ENCODE measurements at regions not wholly inside any gene's neighbourhood (a gene's known extent, or its start where the extent isn't known, plus 50 kb on each side); places are given as distances from the start of the nearest gene placed in this dataset.

- H3K9me3 ChIP-seq (ENCODE audit: control insufficient read depth in 4 of 4, low read length in 3 of 4) = no peaks in the 10 kb centered on the region
- peaks cover 2 to 18% (median 10%) of the 10 kb centered on the region in 4 donors for H3K4me1 ChIP-seq (ENCODE audit: control insufficient read depth in 4 of 4, insufficient read depth in 4 of 4, low read length in 3 of 4)
- TF ChIP-seq, protein P1, sequence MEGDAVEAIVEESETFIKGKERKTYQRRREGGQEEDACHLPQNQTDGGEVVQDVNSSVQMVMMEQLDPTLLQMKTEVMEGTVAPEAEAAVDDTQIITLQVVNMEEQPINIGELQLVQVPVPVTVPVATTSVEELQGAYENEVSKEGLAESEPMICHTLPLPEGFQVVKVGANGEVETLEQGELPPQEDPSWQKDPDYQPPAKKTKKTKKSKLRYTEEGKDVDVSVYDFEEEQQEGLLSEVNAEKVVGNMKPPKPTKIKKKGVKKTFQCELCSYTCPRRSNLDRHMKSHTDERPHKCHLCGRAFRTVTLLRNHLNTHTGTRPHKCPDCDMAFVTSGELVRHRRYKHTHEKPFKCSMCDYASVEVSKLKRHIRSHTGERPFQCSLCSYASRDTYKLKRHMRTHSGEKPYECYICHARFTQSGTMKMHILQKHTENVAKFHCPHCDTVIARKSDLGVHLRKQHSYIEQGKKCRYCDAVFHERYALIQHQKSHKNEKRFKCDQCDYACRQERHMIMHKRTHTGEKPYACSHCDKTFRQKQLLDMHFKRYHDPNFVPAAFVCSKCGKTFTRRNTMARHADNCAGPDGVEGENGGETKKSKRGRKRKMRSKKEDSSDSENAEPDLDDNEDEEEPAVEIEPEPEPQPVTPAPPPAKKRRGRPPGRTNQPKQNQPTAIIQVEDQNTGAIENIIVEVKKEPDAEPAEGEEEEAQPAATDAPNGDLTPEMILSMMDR (IDR thresholded peaks at IDR 0.05; ENCODE audit: low read depth, low read length, missing input control) = no peak
- peak in 1 of 2 donors; percentile 67 for TF ChIP-seq JUND (IDR thresholded peaks at IDR 0.05)
- TF ChIP-seq YY1 (IDR thresholded peaks at IDR 0.05) = peak; percentile 30
- no peak for TF ChIP-seq TAF1 (conservative IDR thresholded peaks at IDR 0.05)
- peak; percentile 35 for TF ChIP-seq MAX (IDR thresholded peaks at IDR 0.05)
- TF ChIP-seq ATF3 (IDR thresholded peaks at IDR 0.05) = no peak
- TF ChIP-seq NR2F2 (IDR thresholded peaks at IDR 0.05) = no peak
- TF ChIP-seq HNF4A (conservative IDR thresholded peaks at IDR 0.05) = peak; percentile 26 to 76
- TF ChIP-seq ZBTB33 (IDR thresholded peaks at IDR 0.05) = peak; percentile 64
- TF ChIP-seq SP1 (IDR thresholded peaks at IDR 0.05) = no peak
- TF ChIP-seq RAD21 (IDR thresholded peaks at IDR 0.05) = peak in 1 of 2 donors; percentile 26
- peak; percentile 46 to 87 for TF ChIP-seq RXRA (IDR thresholded peaks at IDR 0.05)
- peak; percentile 24 for TF ChIP-seq FOXA2 (IDR thresholded peaks at IDR 0.05)
- 16% methylated on average over 1 of the region's 1 CpG for WGBS
- no peaks in the 10 kb centered on the region for H3K36me3 ChIP-seq (ENCODE audit: control insufficient read depth in 4 of 4, insufficient read depth in 3 of 4, low read depth in 1 of 4, low read length in 3 of 4)
- H3K4me3 ChIP-seq (ENCODE audit: low read depth in 1 of 3, low read length in 3 of 3) = no peak overlapping the region
- no peak overlapping the region for H3K27ac ChIP-seq (ENCODE audit: low read depth in 1 of 2, low read length in 2 of 2)
- no peak for DNase-seq (ENCODE audit: low spot score)
- no peaks in the 10 kb centered on the region for H3K27me3 ChIP-seq (ENCODE audit: control insufficient read depth in 4 of 4, insufficient read depth in 4 of 4, low read length in 3 of 4)
- H3K9ac ChIP-seq (ENCODE audit: low read depth in 1 of 2, low read length in 2 of 2) = no peak overlapping the region
Measured at GRCh38 chr18:1774261-1774660, 797.0 kb downstream of the METTL4 start.

DNA sequence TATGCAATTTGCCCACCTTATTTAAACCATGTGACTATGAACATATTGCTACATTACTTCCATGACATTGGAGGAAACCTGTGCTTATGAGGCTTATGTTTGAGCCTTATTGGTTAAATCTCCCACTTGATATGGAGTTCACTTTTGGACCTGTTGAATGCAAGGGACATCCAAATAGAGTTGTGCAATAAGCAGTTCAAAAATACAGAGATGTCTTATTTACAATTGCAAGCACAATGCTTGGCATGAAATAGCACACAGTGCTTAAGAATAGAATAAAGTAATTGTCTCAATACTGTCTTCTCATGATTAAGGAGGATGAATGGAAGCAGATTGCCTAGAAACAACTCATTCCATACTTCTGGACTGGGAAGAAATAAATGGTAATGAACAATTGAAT is 793.5 kb downstream of the METTL4 start:
- DNase-seq (ENCODE audit: low spot score) = no peak
- no peak overlapping the region for H3K4me3 ChIP-seq (ENCODE audit: low read depth in 1 of 3, low read length in 3 of 3)
- no peaks in the 10 kb centered on the region for H3K9me3 ChIP-seq (ENCODE audit: control insufficient read depth in 4 of 4, low read length in 3 of 4)
- H3K9ac ChIP-seq (ENCODE audit: low read depth in 1 of 2, low read length in 2 of 2) = no peak overlapping the region
- no peaks in the 10 kb centered on the region for H3K36me3 ChIP-seq (ENCODE audit: control insufficient read depth in 4 of 4, insufficient read depth in 3 of 4, low read depth in 1 of 4, low read length in 3 of 4)
- H3K27me3 ChIP-seq (ENCODE audit: control insufficient read depth in 4 of 4, insufficient read depth in 4 of 4, low read length in 3 of 4) = no peaks in the 10 kb centered on the region
- H3K27ac ChIP-seq (ENCODE audit: low read depth in 1 of 2, low read length in 2 of 2) = no peak overlapping the region
- peak; percentile 21 for TF ChIP-seq ZBTB33 (IDR thresholded peaks at IDR 0.05)
- TF ChIP-seq FOXA2 (IDR thresholded peaks at IDR 0.05) = peak; percentile 81
- no peak for TF ChIP-seq YY1 (IDR thresholded peaks at IDR 0.05)
- TF ChIP-seq FOXA1 (IDR thresholded peaks at IDR 0.05) = peak; percentile 58
- no peak for TF ChIP-seq EGR1 (IDR thresholded peaks at IDR 0.05; ENCODE audit: low read depth in 2 of 2)
- peak; percentile 18 to 73 for TF ChIP-seq HNF4A (conservative IDR thresholded peaks at IDR 0.05)
- TF ChIP-seq, protein P1 (IDR thresholded peaks at IDR 0.05; ENCODE audit: low read depth, low read length, missing input control) = no peak
- no peak for TF ChIP-seq HNF4G (IDR thresholded peaks at IDR 0.05)
- TF ChIP-seq RAD21 (IDR thresholded peaks at IDR 0.05) = peak in 1 of 2 donors; percentile 14
- no peak for TF ChIP-seq ATF3 (IDR thresholded peaks at IDR 0.05)
- TF ChIP-seq TAF1 (conservative IDR thresholded peaks at IDR 0.05) = no peak
- TF ChIP-seq RXRA (IDR thresholded peaks at IDR 0.05) = peak in 1 of 2 donors; percentile 71
- TF ChIP-seq, protein P2, sequence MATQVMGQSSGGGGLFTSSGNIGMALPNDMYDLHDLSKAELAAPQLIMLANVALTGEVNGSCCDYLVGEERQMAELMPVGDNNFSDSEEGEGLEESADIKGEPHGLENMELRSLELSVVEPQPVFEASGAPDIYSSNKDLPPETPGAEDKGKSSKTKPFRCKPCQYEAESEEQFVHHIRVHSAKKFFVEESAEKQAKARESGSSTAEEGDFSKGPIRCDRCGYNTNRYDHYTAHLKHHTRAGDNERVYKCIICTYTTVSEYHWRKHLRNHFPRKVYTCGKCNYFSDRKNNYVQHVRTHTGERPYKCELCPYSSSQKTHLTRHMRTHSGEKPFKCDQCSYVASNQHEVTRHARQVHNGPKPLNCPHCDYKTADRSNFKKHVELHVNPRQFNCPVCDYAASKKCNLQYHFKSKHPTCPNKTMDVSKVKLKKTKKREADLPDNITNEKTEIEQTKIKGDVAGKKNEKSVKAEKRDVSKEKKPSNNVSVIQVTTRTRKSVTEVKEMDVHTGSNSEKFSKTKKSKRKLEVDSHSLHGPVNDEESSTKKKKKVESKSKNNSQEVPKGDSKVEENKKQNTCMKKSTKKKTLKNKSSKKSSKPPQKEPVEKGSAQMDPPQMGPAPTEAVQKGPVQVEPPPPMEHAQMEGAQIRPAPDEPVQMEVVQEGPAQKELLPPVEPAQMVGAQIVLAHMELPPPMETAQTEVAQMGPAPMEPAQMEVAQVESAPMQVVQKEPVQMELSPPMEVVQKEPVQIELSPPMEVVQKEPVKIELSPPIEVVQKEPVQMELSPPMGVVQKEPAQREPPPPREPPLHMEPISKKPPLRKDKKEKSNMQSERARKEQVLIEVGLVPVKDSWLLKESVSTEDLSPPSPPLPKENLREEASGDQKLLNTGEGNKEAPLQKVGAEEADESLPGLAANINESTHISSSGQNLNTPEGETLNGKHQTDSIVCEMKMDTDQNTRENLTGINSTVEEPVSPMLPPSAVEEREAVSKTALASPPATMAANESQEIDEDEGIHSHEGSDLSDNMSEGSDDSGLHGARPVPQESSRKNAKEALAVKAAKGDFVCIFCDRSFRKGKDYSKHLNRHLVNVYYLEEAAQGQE (IDR thresholded peaks at IDR 0.05) = no peak
- TF ChIP-seq JUND (IDR thresholded peaks at IDR 0.05) = peak in 1 of 2 donors; percentile 23
- H3K4me1 ChIP-seq (ENCODE audit: control insufficient read depth in 4 of 4, insufficient read depth in 4 of 4, low read length in 3 of 4) = peaks cover 2 to 25% (median 21%) of the 10 kb centered on the region in 4 donors
